ENCODE measurements at regions not wholly inside any gene's neighbourhood (a gene's known extent, or its start where the extent isn't known, plus 50 kb on each side); places are given as distances from the start of the nearest gene placed in this dataset.
"Not testable (repeated sequence)": the region's sequence is repeated elsewhere in the genome, so short reads cannot be mapped to it uniquely, and the experiment has no call there.

DNA sequence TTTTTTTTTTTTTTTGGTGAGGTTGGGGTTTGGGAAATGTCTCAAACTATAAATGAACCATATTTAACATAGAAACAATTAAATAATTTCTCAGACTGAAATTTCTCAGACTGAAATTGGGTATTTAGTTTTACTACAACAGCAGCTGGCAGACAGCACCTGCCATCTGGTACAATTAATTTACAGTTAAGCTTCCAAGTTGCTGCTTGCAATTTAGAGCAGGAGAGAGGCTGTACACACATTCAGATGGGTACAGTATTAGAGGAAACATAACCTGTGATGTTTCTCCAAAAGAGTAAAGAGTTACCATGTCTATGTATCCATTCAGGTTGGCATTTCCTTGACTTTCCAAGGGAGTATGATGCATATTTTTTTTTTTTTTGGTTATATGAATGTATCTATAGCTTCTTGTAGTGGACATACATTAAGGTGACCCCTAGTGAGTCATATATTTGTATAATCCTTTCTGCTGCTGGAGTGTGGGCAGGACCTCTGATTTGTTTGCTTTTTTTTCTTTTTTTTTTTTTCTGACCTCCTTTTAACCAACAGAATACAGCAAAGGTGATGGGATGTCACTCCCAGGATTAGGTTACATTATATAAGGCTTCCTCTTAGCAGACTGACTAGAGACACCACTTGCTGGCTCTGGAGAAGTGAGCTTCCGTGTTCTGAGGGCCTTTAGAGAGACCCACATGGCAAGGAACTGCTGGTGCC, 201.7 kb downstream of the PTH2R start:
- peak; percentile 32 for DNase-seq

DNA sequence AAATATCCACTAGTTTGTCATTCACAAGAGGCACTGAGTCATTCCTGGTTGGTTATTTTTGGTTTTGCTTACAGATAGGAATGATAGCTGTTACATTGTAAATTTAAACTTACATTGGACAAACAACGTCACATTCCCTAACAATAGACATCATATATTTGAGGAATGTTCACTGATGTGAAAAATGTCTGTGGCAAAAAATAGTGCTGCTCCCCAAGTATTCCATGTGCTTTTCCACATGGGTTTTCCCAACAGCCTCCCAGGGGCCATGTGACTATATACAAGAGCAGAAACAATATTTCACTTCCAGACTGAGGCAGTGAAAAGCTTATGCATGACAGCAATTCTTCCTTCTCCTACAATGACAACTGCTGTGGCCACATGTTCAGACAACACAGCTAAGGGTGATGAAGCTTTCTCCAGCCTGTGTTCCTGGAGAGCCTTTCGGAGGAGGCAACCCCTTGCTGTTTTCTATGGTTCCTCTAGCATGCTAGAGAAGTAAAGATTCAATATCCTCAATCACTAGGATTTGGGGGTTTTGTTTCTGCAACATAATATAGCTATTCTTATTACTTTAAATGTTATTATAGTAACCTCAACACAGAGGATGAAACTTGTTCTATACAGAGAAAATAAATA, 202.7 kb downstream of the PTH2R start:
- no peak for DNase-seq

- not testable (repeated sequence) for DNase-seq
Observed at GRCh38 chr2:208615675-208616074, 209.1 kb downstream of the PTH2R start.

DNA sequence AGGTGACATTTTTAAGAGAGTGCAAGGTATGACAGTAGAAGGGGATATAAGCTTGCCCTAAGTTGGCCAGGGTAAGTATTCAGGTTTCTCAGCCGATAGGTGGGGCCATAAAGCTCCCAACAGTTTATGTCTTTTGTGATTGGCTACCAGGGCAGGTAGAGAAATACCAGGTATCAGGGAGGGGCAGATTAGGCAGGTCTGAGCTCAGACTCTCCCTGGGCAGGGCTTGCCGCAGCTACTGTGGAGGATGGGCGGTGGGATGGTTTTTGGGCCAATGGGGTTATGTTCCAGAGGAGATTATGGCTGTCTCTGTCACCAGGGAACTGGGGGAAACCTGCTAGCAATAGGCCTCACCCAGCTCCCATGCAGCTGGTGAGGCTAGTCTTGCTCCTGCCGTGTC, 211.6 kb downstream of the PTH2R start:
- DNase-seq = no peak

- peak; percentile 11 for DNase-seq
Observed at GRCh38 chr2:208619993-208620392, 213.4 kb downstream of the PTH2R start.

DNA sequence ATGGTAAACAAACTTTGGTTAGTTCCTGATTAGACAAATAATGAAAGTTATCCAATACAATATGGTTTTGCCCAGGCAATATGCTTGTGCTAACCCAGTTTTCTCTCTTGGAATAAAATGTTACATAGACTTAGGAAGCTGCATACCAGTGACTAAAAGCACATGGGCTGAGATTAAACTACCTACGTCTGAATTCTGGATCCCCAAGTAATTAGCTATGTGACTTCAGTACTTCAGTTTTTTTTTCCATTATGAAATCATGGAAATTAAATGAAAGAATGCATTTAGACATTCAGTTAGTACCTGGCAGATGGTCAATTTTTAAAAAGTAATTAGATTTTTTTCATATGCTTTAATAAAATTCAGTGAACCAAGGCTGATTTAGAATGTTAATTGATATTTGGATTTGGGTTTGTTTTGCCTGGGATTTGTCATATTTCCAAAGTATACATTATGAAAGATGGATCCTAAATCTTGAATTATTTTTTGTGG, 213.9 kb downstream of the PTH2R start:
- DNase-seq = peak; percentile 2

GRCh38 chr2:208627110-208627884, 220.7 kb downstream of the PTH2R start:
- DNase-seq = no peak

DNA sequence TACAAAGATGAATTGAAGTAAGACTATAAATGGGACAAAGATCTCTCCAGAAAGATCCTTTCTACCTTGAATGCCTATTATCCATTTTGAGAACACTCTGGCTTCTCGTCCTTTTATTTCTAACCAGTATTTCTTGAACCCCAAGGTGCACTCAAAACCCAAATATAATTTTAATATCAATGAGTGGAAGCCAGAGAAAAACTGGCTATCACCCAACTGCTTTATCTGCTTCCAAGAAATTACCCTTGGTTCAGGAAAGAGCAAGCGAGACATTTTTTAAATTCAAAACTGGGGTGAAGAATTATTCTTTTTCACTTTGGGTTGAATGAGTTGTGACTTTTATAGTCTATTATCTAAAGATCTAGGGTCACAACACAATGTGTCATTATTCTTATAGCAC, 221.3 kb downstream of the PTH2R start:
- no peak for DNase-seq

GRCh38 chr2:208638059-208638458, 231.5 kb downstream of the PTH2R start:
- DNase-seq = no peak

DNA sequence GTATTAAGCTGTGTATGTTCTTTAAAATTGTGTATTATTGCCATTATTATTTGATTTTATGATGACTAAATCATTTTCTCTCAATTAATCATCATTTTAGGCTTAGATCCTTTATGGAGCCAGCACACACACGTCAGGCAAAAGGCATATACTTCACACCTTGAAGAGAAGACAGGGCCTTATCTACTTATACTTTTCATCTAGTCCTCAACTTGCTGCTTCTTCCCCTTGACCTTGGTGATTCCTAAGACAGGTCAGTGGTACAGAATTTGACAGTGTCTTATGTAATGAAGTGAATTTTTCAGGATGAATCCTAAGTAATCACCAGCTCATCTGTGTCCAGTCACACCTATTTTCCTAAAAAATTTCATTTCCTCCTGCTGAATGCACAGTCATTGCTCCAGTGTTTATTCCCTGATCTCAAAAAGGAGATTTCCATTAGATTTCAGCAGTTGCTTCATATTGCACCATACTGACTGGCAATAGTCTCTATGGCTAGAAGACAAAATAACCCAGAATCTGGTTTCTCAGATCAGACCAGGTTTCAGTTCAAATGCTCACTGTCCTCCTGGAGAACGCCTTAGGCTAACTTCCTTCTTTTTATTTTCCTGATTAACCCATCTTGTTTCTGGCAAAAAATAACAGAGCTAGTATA, 235.7 kb downstream of the PTH2R start:
- DNase-seq = no peak

DNA sequence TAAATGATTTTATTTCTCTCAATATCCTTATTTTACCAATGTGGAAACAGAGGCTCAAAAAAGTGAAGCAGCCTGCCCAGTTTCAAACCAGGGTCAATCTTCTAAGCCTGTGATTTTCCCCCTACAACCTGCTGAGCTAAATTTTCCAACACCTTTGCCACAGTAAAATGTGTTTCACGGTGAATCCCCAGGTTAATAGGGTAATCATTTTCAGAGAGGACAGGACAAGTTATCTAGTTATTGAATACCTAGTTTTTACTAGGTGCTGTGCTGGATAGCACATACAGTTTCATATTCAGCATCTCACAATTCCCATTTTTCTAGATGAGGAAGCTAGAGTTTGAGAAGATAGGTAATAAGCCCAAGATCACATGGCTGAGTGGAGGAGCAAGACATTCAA, 236.6 kb downstream of the PTH2R start:
- no peak for DNase-seq

DNA sequence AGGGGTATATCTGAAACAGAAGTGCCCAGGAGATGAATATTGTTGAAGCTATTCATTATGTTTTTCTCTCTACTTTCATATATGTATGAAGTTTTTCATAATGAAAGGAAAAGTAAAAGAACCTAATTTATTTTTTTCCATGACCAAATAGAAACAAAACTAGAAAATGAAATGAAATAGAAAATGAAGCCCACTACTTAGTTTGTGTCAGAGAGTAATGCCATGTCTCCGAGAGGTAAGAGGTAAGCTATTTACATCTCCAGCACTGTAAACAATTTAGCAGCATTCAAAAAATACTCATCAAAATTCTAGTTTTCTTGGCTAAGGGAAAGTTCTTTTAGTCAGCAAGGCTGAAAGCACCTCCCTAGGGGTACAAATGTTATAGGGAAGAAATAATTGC, 238.6 kb downstream of the PTH2R start:
- no peak for DNase-seq

DNA sequence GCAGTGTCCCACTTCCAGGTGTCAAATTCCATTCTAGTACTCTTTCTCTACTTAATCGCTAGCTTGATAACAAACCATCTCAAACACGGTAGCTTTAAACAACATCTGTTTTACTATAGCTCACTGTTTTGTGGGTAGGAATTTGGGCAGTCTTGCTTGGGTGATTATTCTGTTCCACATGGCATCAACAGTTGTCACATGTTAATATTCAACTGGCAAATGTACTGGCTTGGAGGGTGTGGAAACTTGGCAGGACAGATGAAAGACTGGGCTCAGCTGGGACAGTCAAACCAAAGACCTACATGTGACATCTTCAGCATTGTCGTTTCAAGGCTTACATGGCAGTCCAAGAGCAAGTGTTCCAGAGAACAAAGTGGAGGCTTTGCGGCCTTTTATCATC, 241.8 kb downstream of the PTH2R start:
- DNase-seq = no peak

GRCh38 chr2:208653383-208653782, 246.8 kb downstream of the PTH2R start:
- DNase-seq = no peak

DNA sequence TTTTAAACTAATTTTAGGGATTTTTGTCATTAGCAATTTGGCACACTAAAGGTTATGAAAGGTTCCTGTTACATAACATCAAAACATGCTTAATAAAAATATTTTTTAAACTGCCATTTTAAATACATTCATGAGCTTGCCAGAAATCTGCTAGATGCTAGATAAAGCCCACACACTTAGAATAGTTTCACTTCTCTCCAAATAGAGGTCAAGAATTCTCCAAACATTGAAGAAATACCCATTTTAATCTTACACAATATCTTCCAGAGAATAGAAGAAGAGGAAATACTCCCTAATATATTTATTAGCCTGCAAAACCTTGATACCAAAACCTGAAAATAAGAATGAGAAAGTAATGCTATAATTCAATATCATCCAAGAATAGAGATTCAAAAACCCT, 247.5 kb downstream of the PTH2R start:
- DNase-seq = no peak

DNA sequence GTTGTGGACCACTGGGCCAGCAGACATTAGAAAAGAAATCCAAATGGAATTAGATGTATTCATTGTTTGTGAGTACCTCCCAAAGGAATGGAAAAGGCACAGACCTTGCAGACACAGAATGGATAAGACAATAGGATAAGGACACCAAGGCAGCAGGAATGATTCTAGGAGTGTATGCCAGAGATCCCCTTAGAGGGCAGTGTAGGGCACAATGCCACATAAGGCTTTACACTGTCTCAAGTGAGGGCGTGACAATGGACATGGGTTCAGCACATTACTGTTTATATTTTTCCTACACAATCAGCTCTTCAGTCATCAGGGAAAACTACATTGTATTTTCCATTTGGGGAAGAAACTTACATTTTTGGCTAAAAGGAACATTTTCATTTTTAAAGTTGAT, 250.9 kb downstream of the PTH2R start:
- DNase-seq = no peak

- no peak for DNase-seq
Observed at GRCh38 chr2:208669394-208669793, 262.8 kb downstream of the PTH2R start.

DNA sequence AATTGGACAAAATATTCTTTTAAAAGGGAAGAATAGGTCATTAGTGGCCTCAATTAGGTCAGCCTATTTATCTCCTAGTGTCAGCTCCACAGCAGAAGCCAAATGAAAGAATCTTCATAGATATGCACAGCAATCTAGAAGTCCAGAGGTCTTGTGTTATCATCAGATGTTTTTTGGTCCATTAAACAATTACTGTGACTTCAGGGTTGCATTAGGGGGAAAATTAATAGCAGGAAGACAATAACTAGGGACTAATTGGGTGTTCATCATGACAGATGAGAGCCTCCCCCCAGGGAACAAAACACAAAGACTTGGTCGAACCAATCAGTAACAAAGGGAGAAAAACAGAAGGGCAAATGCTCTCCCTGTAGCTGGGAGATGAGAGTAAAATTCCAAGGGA, 264.7 kb downstream of the PTH2R start:
- peak; percentile 92 for DNase-seq

DNA sequence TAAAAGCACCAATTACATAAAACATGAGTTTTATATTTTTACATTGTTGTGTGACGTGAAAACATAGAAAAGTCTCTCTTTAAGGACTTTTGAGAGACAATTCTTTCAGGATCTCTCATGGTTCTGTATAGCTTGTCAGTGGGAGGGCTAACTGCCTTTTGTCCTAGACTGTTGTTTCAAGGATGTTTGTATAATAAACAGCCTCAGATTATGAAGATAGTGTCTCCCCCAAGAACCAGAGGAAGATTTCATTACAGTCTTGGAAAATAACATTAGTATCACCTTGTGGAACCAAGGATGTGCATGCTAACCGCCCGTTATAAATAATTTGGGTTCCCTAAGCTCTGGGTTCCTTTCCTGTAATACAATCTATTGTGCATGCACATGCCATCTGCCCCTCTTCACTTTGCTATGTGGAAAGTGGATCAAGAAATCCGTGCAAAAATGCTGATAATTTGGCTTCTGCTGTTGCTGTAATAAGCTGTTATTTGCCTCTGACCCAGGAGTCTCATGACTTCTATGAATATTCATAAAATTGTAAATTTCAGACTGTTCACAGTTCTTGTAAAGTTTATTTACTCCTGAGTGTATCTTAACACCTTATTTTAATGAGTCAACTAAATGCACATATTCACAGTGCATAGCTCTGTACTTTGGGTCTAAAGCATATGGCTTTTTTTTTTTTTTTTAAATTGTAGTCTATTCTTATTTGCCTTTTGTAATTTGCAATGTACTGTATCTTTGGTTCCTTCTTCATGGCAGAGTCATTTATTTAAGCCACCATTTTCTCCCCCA, 265.5 kb downstream of the PTH2R start:
- DNase-seq = peak; percentile 56

DNA sequence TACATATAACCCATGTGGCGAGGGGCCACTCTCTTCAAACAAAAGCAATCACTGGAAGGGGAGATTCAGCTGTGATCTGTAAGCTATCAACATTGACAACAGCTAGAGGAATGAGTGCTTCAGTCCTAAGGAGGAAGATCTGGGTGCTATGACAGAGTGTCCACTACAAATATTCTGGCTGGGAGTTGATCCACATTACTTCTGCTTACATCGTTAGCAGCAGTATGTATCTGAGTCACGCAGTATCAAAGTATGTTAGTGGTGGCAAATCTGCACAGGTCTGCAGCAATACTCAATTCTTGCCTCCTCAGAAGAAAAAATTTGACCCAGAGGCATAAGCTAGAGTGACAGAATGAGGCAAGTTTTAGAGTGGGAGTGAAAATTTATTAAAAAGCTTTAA, 267.0 kb downstream of the PTH2R start:
- DNase-seq = no peak

DNA sequence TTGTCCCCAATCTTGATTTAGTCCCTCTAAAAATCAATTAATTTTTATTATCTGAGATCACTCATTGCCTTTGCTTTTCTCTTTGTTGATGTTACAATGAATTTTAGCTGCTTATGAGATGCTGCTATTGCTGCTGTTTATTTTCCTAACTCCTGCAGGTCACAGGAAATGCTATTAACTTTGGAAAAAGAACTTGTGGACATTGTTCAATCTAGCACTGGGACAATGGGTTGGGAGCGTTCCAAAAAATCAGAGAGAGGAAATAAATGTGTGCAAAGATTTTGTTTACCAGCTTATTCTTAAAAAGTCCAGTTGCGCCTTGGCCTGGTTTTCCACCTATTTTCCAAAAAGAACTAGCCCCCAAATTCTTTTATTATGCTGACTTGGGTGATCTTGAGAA, 268.3 kb downstream of the PTH2R start:
- DNase-seq = no peak

DNA sequence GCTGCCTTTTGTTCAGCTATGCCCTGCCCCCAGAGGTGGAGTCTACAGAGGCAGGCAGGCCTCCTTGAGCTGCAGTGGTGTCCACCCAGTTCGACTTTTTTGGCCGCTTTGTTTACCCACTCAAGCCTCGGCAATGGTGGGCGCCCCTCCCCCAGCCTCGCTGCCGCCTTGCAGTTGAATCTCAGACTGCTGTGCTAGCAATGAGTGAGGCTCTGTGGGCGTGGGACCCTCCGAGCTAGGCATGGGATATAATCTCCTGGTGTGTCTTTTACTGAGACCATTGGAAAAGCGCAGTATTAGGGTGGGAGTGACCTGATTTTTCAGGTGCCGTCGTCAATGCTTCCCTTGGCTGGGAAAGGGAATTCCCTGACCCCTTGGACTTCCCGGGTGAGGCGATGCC, 279.3 kb downstream of the PTH2R start:
- DNase-seq = not testable (repeated sequence)

GRCh38 chr2:208686665-208687064, 280.1 kb downstream of the PTH2R start:
- DNase-seq = no peak

Measured in eye (tissue), 1 donor.